IPS-18c (cell line): ENCODE measurements at regions not wholly inside any gene's neighbourhood (a gene's known extent, or its start where the extent isn't known, plus 50 kb on each side); places are given as distances from the start of the nearest gene placed in this dataset.
A peak's percentile ranks its signal among the peaks of the same experiment; 100 is the strongest.

Source experiments
- H3K4me3 ChIP-seq: 2 replicates; pipeline ENCODE4 v1.7.0; 2013; ENCODE audit warnings: low read depth, mild to moderate bottlenecking, low read length, moderate library complexity; ENCODE audit not compliant: insufficient read depth
- H3K9me3 ChIP-seq: one replicate; pipeline ENCODE4 v1.6.1; 2013; ENCODE audit warnings: mild to moderate bottlenecking, low read length, moderate library complexity; ENCODE audit not compliant: control insufficient read depth, insufficient read depth

GRCh38 chr22:26893173-26894110, 236.1 kb downstream of the MIAT start:
- Histone ChIP-seq H3K9me3 (no peaks in the 10 kb centered on the region), H3K4me3 (no peak overlapping the region)

- no peak overlapping the region for H3K4me3 ChIP-seq
- no peaks in the 10 kb centered on the region for H3K9me3 ChIP-seq
Measured at GRCh38 chr22:26894362-26894761, 237.0 kb downstream of the MIAT start.

DNA sequence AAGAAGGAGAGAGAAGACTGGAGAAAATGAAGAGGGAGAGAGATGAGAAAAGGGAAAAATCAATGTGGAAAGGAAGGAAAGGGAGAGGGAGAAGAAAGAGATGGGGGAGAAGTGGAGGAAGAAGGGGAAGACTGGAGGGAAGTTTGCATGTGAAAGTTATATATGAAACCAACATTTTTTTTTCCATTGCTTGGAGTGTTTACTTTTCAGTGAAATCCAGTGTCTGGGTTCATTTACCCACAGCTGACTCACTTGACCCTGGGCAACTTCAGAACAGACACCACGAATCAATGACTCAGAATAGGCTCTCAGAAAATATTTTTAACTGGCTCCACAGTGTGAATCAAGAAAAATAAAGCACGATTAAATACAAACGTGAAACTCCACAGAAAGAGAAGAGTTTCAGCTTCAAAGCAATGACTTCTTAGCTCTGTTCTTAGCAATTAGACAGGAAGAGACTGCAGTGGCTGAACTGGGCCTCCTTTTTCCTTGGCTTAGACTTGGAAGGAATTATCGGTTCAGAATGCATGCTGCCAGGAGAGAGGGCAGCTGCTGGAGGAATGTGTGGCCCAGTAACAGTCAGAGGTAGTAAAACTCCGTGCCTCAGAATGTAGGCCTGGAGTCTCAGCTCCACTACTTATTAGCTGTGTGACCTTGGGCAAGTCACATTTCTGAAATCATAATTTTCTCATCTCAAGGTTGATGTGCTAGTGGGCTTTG, 237.5 kb downstream of the MIAT start:
- no peaks in the 10 kb centered on the region for H3K9me3 ChIP-seq
- no peak overlapping the region for H3K4me3 ChIP-seq

DNA sequence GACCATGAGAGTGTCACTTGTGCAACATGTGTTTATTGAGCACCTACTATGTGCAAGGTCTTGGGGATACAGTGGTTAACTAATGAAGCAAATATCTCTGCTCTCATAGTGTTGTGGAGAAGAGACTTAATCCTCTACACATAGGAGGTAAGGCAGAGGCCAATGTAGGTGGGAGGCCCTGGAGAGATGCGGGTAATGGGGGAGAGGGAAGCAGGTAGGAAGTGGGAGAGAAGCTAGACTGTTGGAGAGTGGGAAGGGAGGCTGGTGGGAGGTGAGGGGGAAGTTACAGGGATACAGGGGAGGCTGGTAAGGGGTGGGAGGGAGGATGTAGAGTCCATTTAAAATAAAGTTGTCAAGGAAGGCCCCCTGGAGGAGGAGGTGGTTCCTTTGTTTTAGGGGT, 240.0 kb downstream of the MIAT start:
- Histone ChIP-seq H3K4me3 (no peak overlapping the region), H3K9me3 (no peaks in the 10 kb centered on the region)

DNA sequence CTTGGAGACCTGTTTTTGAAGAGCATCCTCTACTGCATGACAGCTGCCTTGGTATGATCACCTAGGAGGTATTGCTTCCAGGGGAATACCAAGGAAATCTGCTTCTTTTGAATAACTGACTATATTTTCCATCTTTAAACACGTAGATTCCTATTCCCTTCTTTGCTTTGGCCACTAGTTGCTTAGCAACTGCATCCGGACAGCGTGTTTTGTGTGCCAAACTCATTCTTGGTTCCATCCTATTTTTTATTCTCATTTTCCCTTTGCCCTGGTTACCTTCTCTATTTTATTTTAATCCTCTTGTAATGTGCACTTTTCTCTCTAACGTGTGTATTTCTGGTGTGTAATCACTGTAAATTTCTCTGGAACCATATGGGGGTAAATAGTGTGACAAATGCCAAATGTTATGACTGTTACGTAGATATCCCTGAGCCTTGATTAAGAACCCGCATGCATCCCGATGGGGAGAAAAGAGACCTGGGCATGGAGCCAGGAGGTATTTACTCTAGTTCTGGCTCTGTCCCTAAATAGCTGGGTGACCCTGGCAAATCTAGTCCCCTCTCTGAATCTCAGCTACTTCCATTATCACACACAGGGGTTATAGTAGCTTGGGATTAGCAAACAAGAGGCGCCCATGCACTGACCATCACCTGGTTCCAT, 241.7 kb downstream of the MIAT start:
- no peaks in the 10 kb centered on the region for H3K9me3 ChIP-seq
- H3K4me3 ChIP-seq = no peak overlapping the region

DNA sequence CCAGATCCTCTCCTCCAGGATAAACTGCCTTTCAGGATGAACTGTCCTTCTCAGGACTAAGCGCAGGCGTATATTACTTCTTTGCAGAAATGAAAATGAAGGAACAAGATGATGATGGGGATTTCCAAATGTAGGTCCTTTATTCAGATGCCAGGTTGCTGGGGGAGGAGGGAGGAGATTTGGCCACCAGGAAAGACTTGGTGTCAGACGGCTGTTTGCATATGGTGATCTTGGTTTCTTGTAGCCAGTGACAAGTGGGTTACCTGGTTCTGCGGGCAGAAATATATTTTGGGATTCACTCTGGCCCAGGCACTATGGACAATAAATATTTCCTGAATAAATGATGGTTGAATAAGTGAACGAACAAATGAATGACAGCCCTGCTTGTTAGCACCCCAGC, 243.4 kb downstream of the MIAT start:
- H3K9me3 ChIP-seq = no peaks in the 10 kb centered on the region
- no peak overlapping the region for H3K4me3 ChIP-seq

DNA sequence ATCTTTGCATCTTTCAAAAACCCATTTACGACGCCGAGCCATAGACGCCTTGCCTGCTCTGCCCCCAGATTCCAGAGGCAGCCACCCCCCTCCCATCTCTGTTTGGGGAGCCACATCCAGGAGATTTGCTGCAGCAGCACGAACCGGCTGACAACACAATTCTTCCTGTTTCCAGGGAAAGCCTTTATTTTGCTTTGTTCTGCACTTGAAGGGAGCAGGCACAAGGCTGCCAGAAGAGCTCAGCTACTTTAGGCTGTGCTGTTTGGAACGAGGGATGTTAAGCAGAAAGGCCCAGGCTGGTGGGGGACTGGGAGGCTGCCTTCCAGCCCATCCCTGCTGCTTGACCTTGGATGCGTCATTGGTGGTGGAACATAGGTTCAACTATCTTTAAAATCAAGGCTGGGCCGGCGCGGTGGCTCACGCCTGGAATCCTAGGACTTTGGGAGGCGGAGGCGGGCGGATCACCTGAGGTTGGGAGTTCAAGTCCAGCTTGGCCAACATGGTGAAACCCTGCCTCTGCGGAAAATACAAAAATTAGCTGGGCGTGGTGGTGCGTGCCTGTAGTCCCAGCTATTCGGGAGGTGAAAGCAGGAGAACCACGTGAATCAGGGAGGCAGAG, 243.9 kb downstream of the MIAT start:
- no peaks in the 10 kb centered on the region for H3K9me3 ChIP-seq
- no peak overlapping the region for H3K4me3 ChIP-seq

DNA sequence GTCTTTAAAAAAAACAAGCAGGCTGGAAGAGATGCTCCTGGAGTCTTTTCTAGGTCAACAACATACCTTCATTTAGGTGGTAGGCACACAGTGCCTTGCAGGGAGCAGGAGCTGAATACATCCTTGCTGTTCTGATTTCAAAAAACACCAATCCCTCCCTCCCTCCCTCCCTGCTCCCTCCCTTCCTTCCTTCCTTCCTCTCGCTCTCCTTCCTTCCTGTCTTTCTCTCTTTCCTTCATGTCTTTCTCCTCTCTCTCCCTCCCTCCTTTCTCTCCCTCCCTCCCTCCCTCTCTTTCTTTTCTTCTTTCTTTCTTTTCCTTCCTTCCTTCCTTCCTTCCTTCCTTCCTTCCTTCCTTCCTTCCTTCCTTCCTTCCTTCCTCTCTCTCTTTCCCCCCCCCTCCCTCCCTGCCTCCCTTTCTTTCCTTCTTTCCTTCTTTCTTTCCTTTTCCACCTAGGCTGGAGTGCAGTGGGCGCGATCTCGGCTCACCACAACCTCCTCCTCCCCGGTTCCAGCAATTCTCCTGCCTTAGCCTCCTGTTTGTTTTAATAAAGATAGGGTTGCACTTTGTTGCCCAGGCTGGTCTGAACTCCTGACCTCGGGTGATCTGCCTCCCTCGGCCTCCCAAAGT, 245.1 kb downstream of the MIAT start:
- no peaks in the 10 kb centered on the region for H3K9me3 ChIP-seq
- H3K4me3 ChIP-seq = peak overlapping the region; percentile 35

DNA sequence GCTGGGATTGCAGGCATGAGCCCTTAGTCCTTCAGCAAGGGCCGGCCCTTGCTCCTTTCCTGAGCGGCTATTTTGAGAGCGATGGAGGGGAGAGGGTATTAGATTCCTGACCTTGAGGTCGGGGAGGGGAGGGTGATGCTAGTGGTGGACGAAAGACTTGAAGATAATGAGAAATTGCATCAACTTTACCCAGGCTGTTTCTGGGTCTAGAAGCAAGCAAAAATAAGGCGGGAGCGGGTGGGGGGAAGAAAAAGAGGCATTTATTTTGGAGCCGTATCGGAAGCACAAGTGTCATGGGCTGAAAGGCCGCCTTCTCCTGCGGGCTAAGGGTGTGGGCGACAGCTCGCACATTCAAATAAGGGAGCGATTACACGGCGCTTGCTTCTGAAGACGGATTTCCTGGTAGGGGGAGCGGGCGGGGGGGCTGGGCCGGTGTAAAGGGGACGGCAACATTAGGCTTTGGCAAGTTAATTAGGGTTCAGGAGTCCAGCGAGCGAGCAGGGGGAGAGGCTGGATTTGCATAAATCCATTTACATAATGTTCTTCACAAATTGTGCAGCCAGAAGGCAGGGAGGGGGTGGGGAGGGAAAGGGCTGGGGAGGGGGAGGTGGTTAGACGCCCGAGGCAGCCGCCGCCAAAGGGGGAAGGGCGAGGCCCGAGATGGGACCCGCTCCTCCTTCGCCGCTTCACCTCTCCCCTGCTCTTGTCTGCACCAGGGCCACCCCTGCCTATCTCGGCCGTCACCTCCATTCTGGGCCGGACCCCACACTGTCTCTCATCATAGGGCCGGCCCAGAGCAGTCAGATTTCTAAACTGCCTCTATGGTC, 245.9 kb downstream of the MIAT start:
- H3K4me3 ChIP-seq = peak overlapping the region; percentile 35; the same call in 1 of the 2 replicates
- no peaks in the 10 kb centered on the region for H3K9me3 ChIP-seq

DNA sequence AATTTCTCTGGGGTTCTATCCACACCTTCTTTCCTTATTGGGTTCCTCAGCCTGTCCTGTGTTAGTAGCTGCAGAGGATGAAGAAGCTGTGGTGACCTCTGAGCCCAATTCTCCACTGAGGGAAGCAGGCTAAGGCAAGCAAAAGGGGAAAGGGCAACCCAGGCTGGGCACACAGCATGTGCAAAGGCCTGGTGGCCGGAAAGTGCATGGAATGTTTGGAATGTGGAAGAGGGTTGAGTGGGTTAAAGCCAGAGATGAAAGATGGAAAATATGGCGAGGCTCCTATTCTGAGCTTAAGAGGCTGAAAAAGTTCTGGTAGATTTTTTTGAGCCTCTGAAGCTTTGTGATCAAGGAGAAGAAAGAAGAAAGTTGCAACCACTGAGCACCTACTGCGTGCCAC, 247.1 kb downstream of the MIAT start:
- H3K9me3 ChIP-seq = no peaks in the 10 kb centered on the region
- H3K4me3 ChIP-seq = no peak overlapping the region

DNA sequence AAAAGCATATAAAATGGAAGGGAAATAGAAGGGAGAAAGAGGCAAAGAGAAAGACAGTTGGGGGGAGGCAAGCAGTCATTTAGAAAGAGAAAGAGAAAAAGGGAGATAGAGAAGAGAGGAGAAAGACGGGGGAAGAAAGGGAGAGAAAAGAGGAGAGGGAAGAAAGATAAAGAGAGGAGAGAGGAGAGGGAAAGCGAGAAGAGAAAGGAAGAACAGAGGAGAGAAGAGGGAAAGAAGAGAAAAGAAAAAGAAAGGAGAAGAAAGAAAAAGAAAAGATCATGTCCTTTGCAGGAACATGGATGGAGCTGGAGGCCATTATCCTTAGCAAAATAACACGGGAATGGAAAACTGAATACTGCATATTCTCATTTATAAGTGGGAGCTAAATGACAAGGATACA, 247.7 kb downstream of the MIAT start:
- no peaks in the 10 kb centered on the region for H3K9me3 ChIP-seq
- H3K4me3 ChIP-seq = no peak overlapping the region

DNA sequence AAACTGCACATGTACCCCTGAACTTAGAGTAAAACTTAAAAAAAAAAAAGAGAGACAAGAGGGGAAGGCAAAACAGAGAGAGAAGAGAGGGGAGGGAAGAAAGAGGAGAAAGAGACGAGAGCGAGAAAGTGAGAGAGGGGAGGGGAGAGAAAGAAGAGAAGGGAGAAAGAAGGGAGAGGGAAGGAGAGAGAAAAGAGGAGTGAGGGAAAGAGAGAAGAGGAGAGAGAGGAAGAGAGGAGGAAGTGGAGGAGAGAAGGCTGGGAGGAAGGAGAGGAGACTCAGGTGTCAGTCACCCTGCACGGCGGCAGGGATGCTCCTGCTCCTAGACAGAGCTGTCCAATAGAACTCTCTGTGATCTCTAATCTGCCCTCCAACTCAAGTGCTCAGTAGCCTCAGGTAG, 248.3 kb downstream of the MIAT start:
- Histone ChIP-seq H3K4me3 (no peak overlapping the region), H3K9me3 (no peaks in the 10 kb centered on the region)

DNA sequence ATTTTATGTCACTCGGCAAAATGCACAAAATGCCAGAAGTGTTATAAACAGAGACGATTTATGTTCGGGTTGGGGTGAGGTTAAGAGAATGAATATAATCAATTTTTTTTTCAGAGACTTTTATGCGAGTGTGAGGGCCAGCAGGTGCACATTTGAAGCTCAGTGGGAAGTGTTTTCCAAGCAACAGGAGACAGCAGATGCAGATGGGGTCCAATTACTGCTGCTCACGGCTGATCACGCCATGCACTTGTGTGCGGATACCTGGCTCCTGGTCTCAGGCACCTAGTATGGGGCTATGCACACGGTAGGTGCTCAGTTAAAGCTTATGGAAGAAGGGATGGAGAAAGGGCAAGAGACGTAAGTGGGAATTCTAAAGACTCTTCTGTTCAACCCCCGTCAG, 249.1 kb downstream of the MIAT start:
- H3K9me3 ChIP-seq = no peaks in the 10 kb centered on the region

GRCh38 chr22:26907366-26907765, 250.0 kb downstream of the MIAT start:
- Histone ChIP-seq H3K4me3 (no peak overlapping the region), H3K9me3 (no peaks in the 10 kb centered on the region)

More for the DNA sequence above, 249.1 kb downstream of the MIAT start:
- H3K4me3 ChIP-seq = no peak overlapping the region

DNA sequence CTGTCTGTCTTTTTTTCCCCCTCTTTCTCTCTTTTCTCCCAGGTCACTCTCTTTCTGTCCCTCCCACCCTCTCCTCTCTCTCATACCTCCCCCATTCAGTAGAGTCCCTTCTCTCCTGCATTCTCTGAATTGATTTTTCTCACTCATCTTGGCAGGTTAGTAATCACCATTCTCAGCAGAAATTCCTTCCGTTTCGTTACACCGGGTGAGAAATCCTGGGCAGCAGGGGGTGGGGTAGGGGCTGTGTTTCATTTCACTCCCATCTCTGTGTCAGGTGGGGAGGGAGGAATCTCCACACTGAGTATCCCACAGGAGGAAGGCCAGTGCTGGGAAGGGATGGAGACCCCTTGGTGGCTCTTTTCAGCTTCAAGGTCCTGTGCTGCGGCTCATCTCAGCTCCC, 253.5 kb downstream of the MIAT start:
- Histone ChIP-seq H3K9me3 (no peaks in the 10 kb centered on the region), H3K4me3 (no peak overlapping the region)

DNA sequence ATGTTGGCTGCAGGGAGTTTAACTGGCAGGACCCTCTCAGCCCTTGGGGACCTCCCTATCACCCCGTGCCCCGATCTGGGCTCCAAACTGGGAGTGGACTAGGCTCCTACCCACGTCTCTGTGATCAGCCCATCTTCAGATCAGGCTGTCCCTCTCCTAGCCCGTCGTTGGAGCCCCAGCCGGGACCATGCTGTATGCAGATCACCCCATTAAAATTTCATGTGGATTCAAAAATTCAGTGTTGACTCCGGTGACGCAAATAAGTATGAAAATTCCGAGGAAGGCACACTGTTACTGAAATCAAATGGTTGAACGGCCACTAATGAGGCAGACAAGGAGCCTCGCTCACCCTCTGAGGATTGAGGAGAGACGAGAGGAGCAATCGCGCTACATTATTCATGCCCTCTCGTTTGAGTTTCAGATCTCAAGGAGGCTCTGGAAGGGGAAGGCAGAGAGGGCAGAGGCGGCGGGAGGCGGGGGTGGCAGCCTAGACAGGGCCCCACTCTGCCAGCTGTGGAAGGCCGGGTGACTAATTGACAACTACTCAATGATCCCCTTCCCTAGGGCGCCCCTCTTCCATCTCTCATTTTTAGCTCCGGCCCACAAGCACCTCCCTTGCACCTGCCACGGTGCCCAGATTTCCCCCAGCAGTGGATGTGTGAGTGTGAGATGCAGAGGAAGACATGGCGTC, 255.4 kb downstream of the MIAT start:
- Histone ChIP-seq H3K4me3 (no peak overlapping the region), H3K9me3 (no peaks in the 10 kb centered on the region)
